Astrocyte of the cerebellum (primary cell): ENCODE measurements at regions not wholly inside any gene's neighbourhood (a gene's known extent, or its start where the extent isn't known, plus 50 kb on each side); places are given as distances from the start of the nearest gene placed in this dataset.

Source experiments
- DNase-seq: peaks from one replicate; pipeline ENCODE4 v3.0.0-alpha.2; 2011; ENCODE audit warnings: low read depth
- H3K4me3 ChIP-seq: 2 replicates; pipeline ENCODE4 v1.5.1; 2011; ENCODE audit warnings: mild to moderate bottlenecking, low read depth, low read length, moderate library complexity
- CTCF ChIP-seq: IDR thresholded peaks from 2 replicates; pipeline ENCODE4 v1.5.1; 2012; ENCODE audit warnings: low read length, low read depth, moderate library complexity, mild to moderate bottlenecking; ENCODE audit errors: missing control alignments
- in situ Hi-C: cut with HindIII; loops from 2 replicates; pipeline ENCODE4 v1.10.0; 2017; ENCODE audit warnings: low sequenced_read_pairs

- DNase-seq: no peak
- H3K4me3 ChIP-seq: no peak overlapping the region
- TF ChIP-seq CTCF: no peak
- in situ Hi-C loops: no loop called here
Observed at GRCh38 chr14:88064841-88065240, 59.9 kb downstream of the GPR65 start.

- TF ChIP-seq CTCF: no peak
- in situ Hi-C loops: no loop called here
- H3K4me3 ChIP-seq: no peak overlapping the region
- DNase-seq: no peak
Observed at GRCh38 chr14:88069677-88070076, 64.7 kb downstream of the GPR65 start.

DNA sequence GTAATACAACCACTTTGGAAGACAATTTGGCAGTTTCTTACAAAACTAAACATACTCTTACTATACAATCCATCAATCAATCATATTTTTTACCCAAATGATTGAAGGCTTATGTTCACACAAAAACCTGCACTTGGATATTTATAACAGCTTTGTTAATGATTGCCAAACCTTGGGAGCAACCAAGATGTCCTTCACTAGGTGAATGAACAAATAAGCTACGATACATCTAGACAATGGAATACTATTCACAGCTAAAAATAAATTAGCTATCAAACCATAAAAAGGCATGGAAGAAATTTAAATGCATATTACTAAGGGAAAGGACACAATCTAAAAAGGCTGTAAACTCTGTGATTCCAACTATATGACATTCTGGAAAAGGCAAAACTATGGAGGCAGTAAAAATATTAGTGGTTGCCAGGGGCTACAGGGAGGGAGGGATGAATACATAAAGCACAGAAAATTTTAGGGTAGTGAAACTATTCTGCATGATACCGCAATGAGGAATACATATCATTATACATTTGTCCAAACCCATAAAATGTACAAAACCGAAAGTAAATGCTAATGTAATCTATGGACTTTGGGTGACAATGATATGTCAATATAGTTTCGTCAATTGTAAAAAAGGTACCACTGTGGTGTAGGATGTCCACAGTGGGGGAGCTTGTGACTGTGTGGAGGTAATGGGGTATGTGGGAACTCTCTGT, 70.5 kb downstream of the GPR65 start:
- in situ Hi-C loops: no loop called here

GRCh38 chr14:88078525-88078924, 73.6 kb downstream of the GPR65 start:
- TF ChIP-seq CTCF: no peak
- H3K4me3 ChIP-seq: no peak overlapping the region
- no peak for DNase-seq
- in situ Hi-C loops: no loop called here

More for the DNA sequence above, 70.5 kb downstream of the GPR65 start:
- no peak overlapping the region for H3K4me3 ChIP-seq
- DNase-seq: no peak
- TF ChIP-seq CTCF: no peak

GRCh38 chr14:88079624-88080023, 74.7 kb downstream of the GPR65 start:
- no peak overlapping the region for H3K4me3 ChIP-seq
- DNase-seq: no peak
- in situ Hi-C loops: no loop called here
- TF ChIP-seq CTCF: no peak

DNA sequence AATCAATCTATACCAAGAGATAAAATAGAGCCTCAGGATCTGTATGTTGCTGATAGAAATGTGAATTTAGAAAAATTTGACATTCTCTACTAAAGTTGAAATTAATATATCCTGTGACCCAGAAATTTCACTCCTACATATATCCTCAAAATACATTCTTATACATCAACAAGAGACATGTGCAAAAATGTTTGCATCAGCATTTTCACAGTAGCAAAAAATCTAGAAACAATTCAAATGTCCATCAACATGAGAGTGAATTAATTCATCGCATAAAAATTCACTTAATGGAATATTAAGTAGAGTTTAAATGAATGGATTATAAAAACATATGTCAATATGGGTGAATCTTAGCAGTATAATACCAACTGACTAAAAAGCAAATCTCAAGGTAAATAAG, 80.8 kb downstream of the GPR65 start:
- in situ Hi-C loops: no loop called here
- no peak for DNase-seq
- TF ChIP-seq CTCF: no peak
- no peak overlapping the region for H3K4me3 ChIP-seq
